ENCODE measurements at regions not wholly inside any gene's neighbourhood (a gene's known extent, or its start where the extent isn't known, plus 50 kb on each side); places are given as distances from the start of the nearest gene placed in this dataset.

DNA sequence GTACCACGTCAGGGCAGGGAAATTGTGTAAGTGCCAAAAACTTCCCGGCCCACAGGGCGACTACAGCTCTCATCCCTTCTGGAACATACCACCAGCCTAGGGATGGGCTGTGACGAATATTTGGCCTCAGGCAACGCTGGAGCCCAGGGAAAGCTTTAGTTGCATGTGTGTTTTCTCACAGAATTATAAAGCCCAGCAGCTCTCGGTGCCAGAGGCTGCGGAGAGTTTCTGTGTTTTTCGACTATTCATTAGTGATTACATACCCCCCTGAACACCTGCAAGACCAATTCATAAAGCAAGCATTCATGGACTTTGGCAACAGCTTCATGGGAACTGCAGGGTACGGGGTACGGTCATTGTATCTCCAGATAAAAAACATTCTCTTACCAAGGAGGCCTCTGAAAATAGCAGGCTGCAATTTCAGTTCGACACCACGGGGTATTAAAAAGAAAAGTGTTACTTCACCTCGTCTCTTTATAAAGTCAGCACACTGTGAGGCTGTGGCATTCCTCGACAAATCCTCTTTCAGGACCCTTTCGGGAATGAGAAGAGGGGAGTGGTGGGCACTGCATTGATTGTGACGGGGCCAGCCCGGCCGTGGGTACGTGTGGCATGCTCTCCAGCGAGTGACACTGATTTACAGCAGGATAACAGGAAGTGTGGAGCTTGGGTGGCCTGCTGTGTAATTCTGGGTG lies 243.6 kb upstream of the SORL1-AS1 start:
- no peaks in the 10 kb centered on the region for H3K9me3 Mint-ChIP-seq (ENCODE audit: low read depth)
- H3K4me3 Mint-ChIP-seq: no peak overlapping the region
- intact Hi-C loops (cut with DNase I, micrococcal nuclease): no loop called here
- ChIA-PET CTCF (interaction anchor here (0.5 kb wide), 1 partner anchor 1319 kb away, joined by 3 read pairs; no protein-coding TSS in a partner anchor), POLR2A (no interaction called here)
- H3K36me3 Mint-ChIP-seq (ENCODE audit: low read depth): no peaks in the 10 kb centered on the region
- peaks cover 7% of the 10 kb centered on the region for H3K27me3 Mint-ChIP-seq
- no peaks in the 10 kb centered on the region for H3K4me1 Mint-ChIP-seq
- DNase-seq: no peak
- no peak for ATAC-seq
- no peak overlapping the region for H3K27ac Mint-ChIP-seq

DNA sequence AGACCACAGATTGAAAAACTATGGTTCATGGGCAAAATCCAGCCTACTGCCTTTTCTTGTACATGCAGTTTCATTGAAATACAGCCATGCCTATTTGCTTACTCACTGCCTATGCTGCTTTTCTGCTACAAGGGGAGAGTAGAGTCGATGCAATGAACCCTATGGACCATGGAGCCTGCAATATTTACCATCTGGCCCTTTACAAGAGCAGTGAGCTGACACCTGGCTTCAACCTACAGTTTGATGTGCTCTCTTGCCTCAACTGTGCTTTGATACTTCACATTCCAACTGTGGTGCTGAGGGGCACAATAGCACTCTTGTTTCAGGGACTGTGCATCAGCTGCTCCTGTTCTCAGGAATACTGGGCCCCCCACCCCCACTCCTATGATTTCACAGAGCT lies 239.5 kb upstream of the SORL1-AS1 start:
- ChIA-PET POLR2A (no interaction called here), CTCF (interaction anchor here (1.6 kb wide), 1 partner anchor 8 kb away, joined by 3 read pairs; no protein-coding TSS in a partner anchor)
- H3K36me3 Mint-ChIP-seq (ENCODE audit: low read depth): no peaks in the 10 kb centered on the region
- H3K9me3 Mint-ChIP-seq (ENCODE audit: low read depth): no peaks in the 10 kb centered on the region
- no peak overlapping the region for H3K4me3 Mint-ChIP-seq
- intact Hi-C loops (cut with DNase I, micrococcal nuclease): no loop called here
- no peaks in the 10 kb centered on the region for H3K4me1 Mint-ChIP-seq
- ATAC-seq: no peak
- no peak overlapping the region for H3K27ac Mint-ChIP-seq
- no peak for DNase-seq
- peaks cover 7% of the 10 kb centered on the region for H3K27me3 Mint-ChIP-seq

DNA sequence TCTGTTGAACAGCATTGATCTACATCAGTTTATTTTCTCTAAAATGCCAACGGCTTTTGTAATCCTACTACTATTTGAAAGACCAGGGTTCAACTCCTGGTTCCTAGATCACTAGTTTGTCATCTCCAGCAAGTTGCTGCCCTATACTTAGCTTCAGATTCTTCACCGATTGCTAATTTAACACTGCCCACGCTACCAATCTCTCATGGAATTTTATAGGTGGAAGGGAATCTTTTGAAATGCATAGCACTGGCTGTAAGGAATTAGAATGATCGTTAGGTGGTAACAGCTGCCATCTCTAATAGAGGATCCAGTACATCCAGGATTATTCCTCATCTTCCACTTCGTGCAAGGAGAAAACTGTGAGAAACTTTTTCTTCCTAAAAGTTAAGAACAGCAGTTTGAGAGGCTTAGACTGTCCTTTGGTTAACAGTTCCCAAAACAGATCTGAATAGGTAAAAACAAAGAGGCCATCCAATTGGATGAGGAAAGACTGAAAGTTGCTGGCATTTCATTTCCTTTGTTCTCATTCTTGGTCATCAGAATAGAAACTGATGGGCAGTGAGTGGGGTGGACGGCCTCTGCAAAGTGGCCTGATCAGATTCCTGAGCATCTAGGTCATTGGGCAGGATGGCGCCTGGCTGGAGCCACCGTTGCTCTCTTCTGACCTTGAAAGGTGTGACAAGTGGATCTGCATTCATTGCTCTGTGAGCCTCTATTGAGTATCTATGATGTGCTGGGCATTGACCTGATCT lies 236.3 kb upstream of the SORL1-AS1 start:
- Mint-ChIP-seq H3K4me1 (no peaks in the 10 kb centered on the region), H3K9me3 (ENCODE audit: low read depth) (no peaks in the 10 kb centered on the region), H3K36me3 (ENCODE audit: low read depth) (no peaks in the 10 kb centered on the region), H3K27ac (no peak overlapping the region), H3K4me3 (no peak overlapping the region), H3K27me3 (peaks cover 5% of the 10 kb centered on the region)
- no peak for ATAC-seq
- no peak for DNase-seq
- intact Hi-C loops (cut with DNase I, micrococcal nuclease): no loop called here
- CTCF ChIA-PET: no interaction called here
- POLR2A ChIA-PET: no interaction called here

DNA sequence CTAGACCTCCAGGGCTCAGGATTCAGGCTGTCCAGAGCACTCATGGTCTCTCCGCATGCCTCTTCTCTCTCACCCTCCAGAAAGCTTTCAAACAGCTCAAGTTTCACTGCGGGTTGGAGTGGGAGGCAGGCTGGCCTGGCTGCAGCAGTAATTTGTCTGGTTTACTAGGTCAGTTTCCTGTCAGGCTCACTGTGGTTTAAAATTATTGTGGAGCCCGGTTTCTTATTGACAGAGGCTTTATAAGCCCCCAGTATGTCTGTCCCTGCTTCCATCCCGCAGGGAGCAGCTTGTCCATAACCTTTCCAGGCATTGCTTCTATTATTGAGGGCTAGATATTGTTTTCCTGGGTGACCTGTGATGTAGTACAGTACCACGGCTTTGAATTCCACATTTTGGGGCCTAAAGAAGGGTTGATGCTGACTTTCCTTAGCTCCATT lies 235.3 kb upstream of the SORL1-AS1 start:
- ATAC-seq (no peak), DNase-seq (no peak)
- intact Hi-C loops (cut with DNase I, micrococcal nuclease): no loop called here
- H3K36me3 Mint-ChIP-seq (ENCODE audit: low read depth): no peaks in the 10 kb centered on the region
- no peak overlapping the region for H3K27ac Mint-ChIP-seq
- no peaks in the 10 kb centered on the region for H3K9me3 Mint-ChIP-seq (ENCODE audit: low read depth)
- CTCF ChIA-PET: no interaction called here
- H3K4me3 Mint-ChIP-seq: no peak overlapping the region
- no peaks in the 10 kb centered on the region for H3K4me1 Mint-ChIP-seq
- H3K27me3 Mint-ChIP-seq: peaks cover 5% of the 10 kb centered on the region
- POLR2A ChIA-PET: no interaction called here

DNA sequence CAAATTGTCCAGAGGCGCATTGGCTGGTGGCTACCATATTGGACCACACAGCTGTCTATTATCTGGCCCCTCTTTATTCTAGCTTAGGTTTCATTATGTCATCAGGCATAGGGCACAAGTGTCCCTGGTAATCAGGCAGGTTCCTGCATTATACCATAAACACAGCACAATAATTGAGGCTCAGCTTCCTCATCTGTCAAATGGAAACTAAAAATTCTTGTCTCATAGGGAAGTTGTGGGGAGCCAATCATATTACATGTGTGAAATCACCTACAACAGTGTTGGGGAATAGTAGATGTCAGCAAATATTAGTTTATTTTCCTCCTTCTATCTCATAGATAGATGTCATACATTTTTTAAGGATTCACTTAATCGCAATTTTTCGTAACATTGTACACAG lies 231.0 kb upstream of the SORL1-AS1 start:
- Mint-ChIP-seq H3K27ac (no peak overlapping the region), H3K4me3 (no peak overlapping the region), H3K27me3 (peaks cover 4% of the 10 kb centered on the region), H3K4me1 (no peaks in the 10 kb centered on the region), H3K9me3 (ENCODE audit: low read depth) (no peaks in the 10 kb centered on the region), H3K36me3 (ENCODE audit: low read depth) (no peaks in the 10 kb centered on the region)
- DNase-seq: no peak
- ATAC-seq: no peak
- CTCF ChIA-PET: interaction anchor here (0.8 kb wide), 1 partner anchor 23 kb away, joined by 3 read pairs; no protein-coding TSS in a partner anchor
- POLR2A ChIA-PET: no interaction called here
- intact Hi-C loops (cut with DNase I, micrococcal nuclease): no loop called here

All from activated CD4-positive, alpha-beta T cell treated with anti-CD3 and anti-CD28 coated beads for 36 hours (primary cell).